Adipocyte (in vitro differentiated cells): ENCODE measurements at regions not wholly inside any gene's neighbourhood (a gene's known extent, or its start where the extent isn't known, plus 50 kb on each side); places are given as distances from the start of the nearest gene placed in this dataset.

Experiments used
- DNase-seq: peaks from one replicate; pipeline ENCODE4 v3.0.0-alpha.2; 2015; ENCODE audit warnings: low read depth
- H3K27me3 ChIP-seq: replicated peaks from 2 replicates; pipeline ENCODE4 v1.7.0; 2013; ENCODE audit warnings: mild to moderate bottlenecking, low read length, moderate library complexity; ENCODE audit not compliant: control insufficient read depth, insufficient read depth
- H3K36me3 ChIP-seq: 2 replicates; pipeline ENCODE4 v1.7.0; 2013; ENCODE audit warnings: low read length, mild to moderate bottlenecking, moderate library complexity; ENCODE audit not compliant: control insufficient read depth, insufficient read depth, severe bottlenecking
- H3K4me1 ChIP-seq: 2 replicates; pipeline ENCODE4 v1.7.0; 2013; ENCODE audit warnings: mild to moderate bottlenecking, low read length, moderate library complexity; ENCODE audit not compliant: control insufficient read depth, insufficient read depth
- H3K4me3 ChIP-seq: 2 replicates; pipeline ENCODE4 v1.7.0; 2013; ENCODE audit warnings: mild to moderate bottlenecking, low read length, moderate library complexity
- H3K9ac ChIP-seq: 2 replicates; pipeline ENCODE4 v1.7.0; 2013; ENCODE audit warnings: mild to moderate bottlenecking, low read length, moderate library complexity
- H3K9me3 ChIP-seq: 2 replicates; pipeline ENCODE4 v1.7.0; 2013; ENCODE audit warnings: mild to moderate bottlenecking, low read length, moderate library complexity; ENCODE audit not compliant: control insufficient read depth

DNA sequence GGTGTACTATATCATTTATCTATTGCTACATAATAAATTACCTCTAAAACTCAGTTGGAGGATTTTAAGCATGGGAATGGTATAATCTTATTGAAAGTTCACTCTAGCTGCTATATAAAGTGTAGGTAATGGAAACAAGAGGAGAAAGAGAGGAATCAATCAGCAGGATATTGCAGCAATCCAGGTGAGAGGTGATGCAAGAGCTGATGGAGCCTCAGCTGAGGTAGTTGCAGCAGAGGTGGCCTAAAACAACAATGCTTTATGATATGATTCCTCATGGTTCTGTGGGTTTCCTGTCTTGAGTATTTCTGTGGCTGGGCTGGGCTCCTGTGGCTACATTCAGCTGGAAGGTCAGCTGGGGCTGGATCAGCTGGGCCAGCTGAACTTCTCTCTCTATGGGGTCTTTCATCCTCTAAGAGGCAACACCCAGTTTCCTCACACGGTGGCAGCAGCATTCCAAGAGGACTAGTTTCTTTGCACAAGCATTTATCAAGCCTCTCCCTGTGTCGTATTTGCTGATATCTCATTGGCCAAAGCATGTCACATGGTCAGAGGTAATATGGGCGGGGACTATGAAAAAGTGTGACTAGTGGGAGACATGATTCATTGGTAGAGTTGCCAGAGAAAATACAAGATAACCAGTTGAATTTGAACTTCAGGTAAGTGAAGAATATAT is 135.4 kb upstream of the LARGE1 start:
- Histone ChIP-seq H3K27me3 (no peaks in the 10 kb centered on the region), H3K36me3 (no peaks in the 10 kb centered on the region), H3K4me3 (no peak overlapping the region), H3K9me3 (peaks cover 12% of the 10 kb centered on the region), H3K4me1 (no peaks in the 10 kb centered on the region), H3K9ac (no peak overlapping the region)
- DNase-seq = no peak

DNA sequence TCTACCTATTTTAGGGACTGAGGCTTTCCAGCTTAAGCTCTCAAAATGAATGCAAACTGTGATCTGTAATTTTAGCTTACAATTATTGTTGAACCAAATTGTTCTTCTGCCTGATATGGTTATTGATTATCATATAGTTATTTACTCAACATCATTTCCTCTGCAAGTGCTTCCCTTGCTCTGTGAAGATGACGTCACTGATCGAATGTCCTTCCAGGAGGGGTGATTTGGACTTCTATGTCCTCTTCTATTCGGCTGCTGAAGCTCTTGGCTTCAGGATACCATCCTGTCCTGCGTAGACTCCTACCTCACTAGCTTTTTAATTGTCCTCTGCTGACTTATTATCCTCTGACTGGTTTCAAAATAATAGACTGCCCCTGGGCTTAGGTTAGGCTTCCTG is 137.4 kb upstream of the LARGE1 start:
- H3K4me3 ChIP-seq = no peak overlapping the region
- no peaks in the 10 kb centered on the region for H3K36me3 ChIP-seq
- DNase-seq = no peak
- peaks cover 12% of the 10 kb centered on the region for H3K9me3 ChIP-seq
- no peaks in the 10 kb centered on the region for H3K27me3 ChIP-seq
- no peaks in the 10 kb centered on the region for H3K4me1 ChIP-seq
- H3K9ac ChIP-seq = no peak overlapping the region

DNA sequence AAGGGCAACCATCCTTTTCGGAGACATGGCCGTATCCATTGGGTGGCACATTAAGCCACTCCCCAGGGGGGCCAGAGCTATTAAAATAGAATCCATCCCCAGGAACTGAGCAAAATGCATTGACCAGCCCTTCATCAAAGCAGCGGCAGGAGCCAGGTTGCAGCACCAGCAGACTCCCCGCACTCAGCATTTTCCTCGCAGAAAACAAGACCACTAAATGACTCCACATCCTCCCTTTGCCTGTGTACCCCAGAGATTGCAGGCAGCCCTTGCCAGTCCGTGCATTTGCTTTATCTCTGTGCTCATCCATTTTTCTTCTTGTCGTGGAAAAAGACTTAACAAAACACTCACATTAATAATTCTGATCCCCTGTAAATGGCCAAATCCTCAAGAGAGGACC is 144.4 kb upstream of the LARGE1 start:
- no peak overlapping the region for H3K4me3 ChIP-seq
- peaks cover 2% of the 10 kb centered on the region for H3K9me3 ChIP-seq
- H3K4me1 ChIP-seq = no peaks in the 10 kb centered on the region
- H3K36me3 ChIP-seq = no peaks in the 10 kb centered on the region
- no peak for DNase-seq
- H3K9ac ChIP-seq = no peak overlapping the region
- H3K27me3 ChIP-seq = peaks cover 4% of the 10 kb centered on the region

DNA sequence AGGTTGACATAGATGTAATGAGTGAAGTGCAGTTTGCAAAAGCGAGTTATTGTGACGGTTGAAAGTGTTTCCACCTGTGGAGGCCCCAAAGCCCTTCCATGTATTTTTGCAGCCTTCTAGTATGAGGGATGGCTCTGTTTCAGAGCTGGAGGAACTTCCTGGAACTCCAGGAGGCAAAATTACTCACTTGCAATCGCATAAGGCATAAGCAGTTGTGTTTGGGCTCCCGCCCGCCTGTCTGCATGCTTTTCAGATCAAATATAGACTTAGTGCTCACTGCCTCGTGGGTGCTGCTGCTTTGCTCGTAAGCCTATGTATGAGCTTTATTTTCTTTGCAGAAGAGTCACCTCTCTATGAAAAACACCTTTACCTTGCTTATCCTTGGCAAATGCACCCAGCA is 146.8 kb upstream of the LARGE1 start:
- no peaks in the 10 kb centered on the region for H3K36me3 ChIP-seq
- DNase-seq = no peak
- no peaks in the 10 kb centered on the region for H3K4me1 ChIP-seq
- no peak overlapping the region for H3K9ac ChIP-seq
- H3K9me3 ChIP-seq = no peaks in the 10 kb centered on the region
- H3K27me3 ChIP-seq = peaks cover 4% of the 10 kb centered on the region
- no peak overlapping the region for H3K4me3 ChIP-seq

DNA sequence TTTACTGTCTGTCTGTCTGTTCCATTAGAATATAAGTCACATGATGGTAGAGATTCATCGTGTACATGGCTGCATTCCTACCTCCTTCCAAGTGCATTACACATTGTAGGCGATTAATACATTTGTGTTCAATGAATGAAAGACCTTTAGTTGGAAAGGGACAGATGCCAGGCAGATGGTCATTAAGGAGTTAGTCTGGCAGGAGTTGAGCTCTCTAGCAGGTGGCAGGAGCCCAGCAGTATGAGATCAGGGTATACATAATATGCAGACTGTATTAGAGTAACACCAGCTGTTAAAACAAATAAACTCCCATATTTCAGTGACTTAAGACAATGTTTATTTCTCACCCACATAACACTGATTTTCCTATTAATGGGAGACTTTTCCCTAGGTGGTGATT is 147.7 kb upstream of the LARGE1 start:
- Histone ChIP-seq H3K27me3 (peaks cover 4% of the 10 kb centered on the region), H3K36me3 (no peaks in the 10 kb centered on the region), H3K4me3 (no peak overlapping the region), H3K4me1 (no peaks in the 10 kb centered on the region), H3K9ac (no peak overlapping the region), H3K9me3 (no peaks in the 10 kb centered on the region)
- DNase-seq = no peak

DNA sequence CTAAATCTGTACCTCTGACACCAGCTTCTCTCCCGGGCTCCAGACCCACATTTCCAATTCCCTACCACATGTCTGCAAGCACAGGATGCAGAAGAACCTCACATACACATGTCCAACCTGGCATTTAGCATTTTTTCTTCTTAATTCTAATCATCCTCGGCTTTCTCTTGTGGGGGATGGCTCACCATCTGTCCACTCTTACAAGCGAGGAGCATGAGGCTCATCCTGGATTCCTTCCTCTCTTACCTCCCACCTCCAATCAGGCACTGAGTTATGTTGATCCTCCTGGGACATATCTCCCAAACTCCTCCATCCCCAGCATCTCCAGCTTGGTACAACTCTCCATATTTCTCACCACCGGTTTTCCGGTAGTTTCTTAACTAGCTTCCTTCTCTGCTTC is 149.8 kb upstream of the LARGE1 start:
- Histone ChIP-seq H3K9me3 (no peaks in the 10 kb centered on the region), H3K4me3 (no peak overlapping the region), H3K9ac (no peak overlapping the region), H3K27me3 (peaks cover 4% of the 10 kb centered on the region), H3K4me1 (no peaks in the 10 kb centered on the region), H3K36me3 (no peaks in the 10 kb centered on the region)
- no peak for DNase-seq

DNA sequence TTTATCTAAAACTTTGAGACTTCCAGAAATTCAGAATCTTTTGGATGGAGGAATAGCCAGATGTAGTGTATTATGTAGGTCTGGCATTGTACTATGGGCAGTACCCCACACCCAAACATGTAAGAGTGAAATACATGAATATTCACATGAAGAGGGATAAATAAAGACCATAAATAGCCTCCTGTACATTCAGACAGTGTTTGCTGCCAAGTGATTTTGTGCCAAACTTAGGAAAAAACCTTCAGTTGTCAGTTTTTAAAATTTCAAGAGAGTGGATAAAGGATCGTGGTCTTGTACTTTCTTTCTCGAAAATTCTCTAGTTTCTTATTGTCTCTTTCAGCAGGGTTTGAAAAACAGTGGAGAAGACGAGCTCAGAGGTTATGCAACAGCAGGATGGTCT is 150.3 kb upstream of the LARGE1 start:
- no peaks in the 10 kb centered on the region for H3K4me1 ChIP-seq
- H3K27me3 ChIP-seq = peaks cover 4% of the 10 kb centered on the region
- no peaks in the 10 kb centered on the region for H3K9me3 ChIP-seq
- no peak overlapping the region for H3K9ac ChIP-seq
- no peaks in the 10 kb centered on the region for H3K36me3 ChIP-seq
- no peak for DNase-seq
- no peak overlapping the region for H3K4me3 ChIP-seq

DNA sequence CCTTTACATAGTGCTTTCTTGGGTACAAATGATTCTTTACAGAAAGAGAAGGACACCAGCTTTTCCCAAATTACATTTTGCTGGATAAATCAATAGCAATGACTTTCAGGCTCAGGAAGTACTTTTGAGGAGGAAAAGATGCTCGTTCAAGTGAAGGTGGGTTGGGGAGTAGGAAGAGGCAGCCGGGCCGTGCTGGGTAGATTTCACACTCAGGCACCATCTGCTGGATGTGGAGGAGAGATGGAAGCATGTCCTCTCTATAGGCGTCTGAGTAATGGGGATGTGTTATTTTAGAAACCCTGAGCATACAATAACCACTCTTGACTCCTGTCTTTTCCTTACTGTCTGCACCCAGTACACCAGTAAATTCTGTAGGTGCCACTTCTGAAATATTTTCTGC is 152.3 kb upstream of the LARGE1 start:
- Histone ChIP-seq H3K9ac (no peak overlapping the region), H3K27me3 (no peaks in the 10 kb centered on the region), H3K9me3 (no peaks in the 10 kb centered on the region), H3K4me3 (no peak overlapping the region), H3K4me1 (no peaks in the 10 kb centered on the region), H3K36me3 (no peaks in the 10 kb centered on the region)
- DNase-seq = no peak

DNA sequence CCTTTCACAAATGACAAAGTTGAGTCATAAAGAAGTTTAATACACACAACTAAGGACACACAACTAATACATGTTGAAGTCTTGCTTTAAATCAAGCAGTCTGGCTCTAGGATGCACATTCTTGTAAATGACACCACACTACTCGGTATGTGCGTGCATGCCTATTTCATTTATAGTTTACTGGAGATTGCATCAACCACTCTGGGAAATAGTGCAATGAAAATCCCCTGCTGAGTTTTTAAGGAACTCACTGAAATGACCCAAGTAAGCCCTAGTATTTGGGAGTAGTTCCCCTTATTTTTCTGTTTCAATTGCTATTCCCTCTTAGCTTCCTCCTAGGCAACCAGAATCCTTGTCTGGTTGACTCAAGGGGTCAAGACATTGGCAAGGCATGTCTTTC is 160.2 kb upstream of the LARGE1 start:
- no peak for DNase-seq
- Histone ChIP-seq H3K27me3 (no peaks in the 10 kb centered on the region), H3K4me1 (no peaks in the 10 kb centered on the region)

DNA sequence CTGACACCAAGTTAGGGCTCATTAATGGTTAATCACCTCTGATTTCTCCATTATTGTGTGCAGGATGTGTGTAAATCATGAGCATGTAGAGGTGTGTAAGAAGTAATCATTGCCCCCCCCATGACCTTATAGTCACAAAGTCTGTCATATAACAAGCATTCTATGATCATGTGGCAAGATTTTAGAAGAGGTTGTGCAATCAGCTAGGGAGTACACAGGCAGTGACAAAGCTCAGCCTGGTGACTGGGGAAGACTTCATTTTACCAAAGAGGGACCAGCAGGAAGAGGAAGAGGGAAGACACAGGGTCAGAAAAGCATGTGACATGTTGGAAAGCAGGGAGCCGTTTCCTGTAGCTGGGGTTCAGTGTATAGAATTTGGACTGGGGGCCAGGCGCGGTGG is 176.5 kb upstream of the LARGE1 start:
- Histone ChIP-seq H3K4me1 (no peaks in the 10 kb centered on the region), H3K4me3 (no peak overlapping the region), H3K27me3 (no peaks in the 10 kb centered on the region), H3K9ac (no peak overlapping the region), H3K36me3 (no peaks in the 10 kb centered on the region), H3K9me3 (peaks cover 11% of the 10 kb centered on the region)
- DNase-seq = no peak

More for the DNA sequence above, 160.2 kb upstream of the LARGE1 start:
- H3K36me3 ChIP-seq = no peaks in the 10 kb centered on the region
- H3K4me3 ChIP-seq = no peak overlapping the region
- H3K9me3 ChIP-seq = no peaks in the 10 kb centered on the region
- no peak overlapping the region for H3K9ac ChIP-seq

DNA sequence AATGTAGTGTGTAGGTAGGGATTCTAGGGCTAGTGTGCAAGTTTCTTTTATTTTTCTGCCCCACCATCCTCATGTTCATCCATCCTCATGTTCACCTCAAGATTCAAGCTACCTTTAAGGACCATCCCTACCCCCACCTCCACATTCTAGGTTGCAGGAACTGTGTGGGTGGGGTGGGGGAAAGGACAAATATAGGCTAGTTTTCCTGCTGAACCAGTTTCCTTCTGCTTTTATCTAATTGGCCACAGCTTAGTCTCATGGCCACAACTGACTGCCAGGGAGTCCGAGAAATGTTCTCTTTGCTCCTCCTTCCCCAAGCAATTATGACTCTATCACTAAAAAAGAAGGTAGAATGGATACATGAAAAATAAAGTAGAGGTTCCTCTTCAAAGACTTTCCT is 179.0 kb upstream of the LARGE1 start:
- Histone ChIP-seq H3K27me3 (no peaks in the 10 kb centered on the region), H3K4me3 (no peak overlapping the region), H3K36me3 (no peaks in the 10 kb centered on the region), H3K9ac (no peak overlapping the region), H3K9me3 (peaks cover 11% of the 10 kb centered on the region), H3K4me1 (no peaks in the 10 kb centered on the region)
- no peak for DNase-seq

DNA sequence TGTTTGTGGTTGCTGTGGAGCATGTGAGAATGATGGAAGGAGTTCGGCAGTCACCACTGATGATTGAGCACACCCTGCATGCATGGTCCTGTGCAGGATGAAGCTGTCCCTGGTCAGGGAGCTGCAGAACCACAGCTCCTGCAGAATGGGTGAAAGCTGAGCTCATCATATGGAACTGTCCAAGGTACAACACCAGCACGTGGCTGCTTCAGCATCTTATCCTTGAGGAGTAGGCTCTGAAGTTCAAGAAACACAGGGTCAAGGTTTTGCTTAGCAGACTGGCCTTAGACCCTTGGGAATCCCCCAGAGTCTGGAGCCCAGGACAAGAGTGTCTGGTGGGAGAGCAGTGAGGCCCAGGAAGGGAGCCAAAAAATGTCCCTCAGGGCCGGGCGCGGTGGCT is 182.4 kb upstream of the LARGE1 start:
- H3K9me3 ChIP-seq = peaks cover 11% of the 10 kb centered on the region
- H3K9ac ChIP-seq = no peak overlapping the region
- peaks cover 7% of the 10 kb centered on the region for H3K27me3 ChIP-seq
- no peaks in the 10 kb centered on the region for H3K36me3 ChIP-seq
- no peak for DNase-seq
- no peaks in the 10 kb centered on the region for H3K4me1 ChIP-seq
- H3K4me3 ChIP-seq = no peak overlapping the region
